ENCODE measurements at regions not wholly inside any gene's neighbourhood (a gene's known extent, or its start where the extent isn't known, plus 50 kb on each side); places are given as distances from the start of the nearest gene placed in this dataset.
"Not testable (repeated sequence)": the region's sequence is repeated elsewhere in the genome, so short reads cannot be mapped to it uniquely, and the experiment has no call there.

DNA sequence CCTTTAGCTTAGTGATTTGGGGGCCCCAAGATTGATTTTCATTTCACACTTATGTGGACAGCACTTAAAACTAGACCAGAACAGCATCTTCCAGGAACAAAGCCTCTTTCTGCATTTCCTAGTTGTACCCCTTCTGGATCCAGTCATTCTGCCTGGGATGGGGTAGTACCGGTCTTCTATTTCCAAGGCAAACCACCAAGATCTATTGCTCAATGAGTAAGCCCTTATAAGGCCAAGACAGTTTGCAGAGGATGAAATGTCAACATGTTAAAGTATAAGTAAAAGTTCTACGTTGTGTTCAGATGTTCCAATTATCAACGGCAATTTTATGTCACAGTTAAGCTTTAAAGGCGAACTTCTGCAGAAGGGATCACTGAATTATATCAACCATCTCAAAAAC lies 106.9 kb upstream of the ZNF746 start:
- no peak for DNase-seq (ENCODE audit: low spot score)

DNA sequence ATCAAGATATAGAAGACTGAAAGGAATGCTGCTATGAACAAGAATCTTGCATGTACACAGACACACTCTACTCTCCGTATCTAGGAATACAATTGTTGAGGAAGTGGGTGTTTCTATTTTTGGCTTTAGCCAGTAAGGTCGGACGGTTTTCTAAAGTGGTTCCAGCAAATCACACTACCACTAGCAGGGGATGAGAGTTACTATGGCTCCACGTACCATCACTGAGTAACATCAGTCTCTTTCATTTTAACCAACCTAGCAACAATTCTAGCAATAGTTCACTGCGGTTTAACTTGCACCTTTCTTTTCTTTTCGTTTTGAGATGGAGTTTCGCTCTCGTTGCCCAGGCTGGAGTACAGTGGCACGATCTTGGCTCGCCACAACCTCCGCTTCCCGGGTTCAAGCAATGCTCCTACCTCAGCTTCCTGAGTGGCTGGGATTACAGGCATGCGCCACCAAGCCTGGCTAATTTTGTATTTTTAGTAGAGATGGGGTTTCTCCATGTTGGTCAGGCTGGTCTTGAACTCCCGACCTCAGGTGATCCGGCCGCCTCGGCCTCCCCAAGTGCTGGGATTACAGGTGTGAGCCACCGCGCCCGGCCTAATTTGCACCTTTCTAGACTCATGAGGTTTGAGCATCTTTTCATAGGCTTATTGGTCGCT lies 103.2 kb upstream of the ZNF746 start:
- peak; percentile 18 for DNase-seq (ENCODE audit: low spot score)

DNA sequence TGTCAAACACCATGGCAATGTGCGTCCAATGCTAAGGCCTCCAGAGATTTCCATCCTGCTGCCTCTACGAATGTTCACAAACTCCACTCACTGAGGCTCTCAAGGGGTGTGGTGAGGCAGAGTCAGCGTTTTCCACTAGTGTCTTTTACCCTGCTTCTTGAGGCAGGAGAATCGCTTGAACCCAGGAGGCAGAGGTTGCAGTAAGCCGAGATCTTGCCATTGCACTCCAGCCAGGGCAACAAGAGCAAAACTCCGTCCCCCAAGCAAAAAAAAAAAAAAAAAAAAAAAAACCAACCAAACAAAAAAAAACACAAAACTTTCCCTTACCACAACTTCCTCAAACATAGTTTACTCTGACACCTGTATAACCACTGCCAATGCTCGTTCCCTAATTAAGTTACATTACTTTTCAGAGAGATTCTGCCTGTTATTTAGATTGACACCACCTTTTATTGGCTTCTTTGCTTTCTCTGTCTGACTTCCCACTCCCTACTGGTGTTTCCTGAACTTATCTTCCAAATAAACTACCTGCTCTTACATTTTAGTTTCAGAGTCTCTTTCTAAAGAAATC lies 102.1 kb upstream of the ZNF746 start:
- peak; percentile 74 for DNase-seq (ENCODE audit: low spot score)

DNA sequence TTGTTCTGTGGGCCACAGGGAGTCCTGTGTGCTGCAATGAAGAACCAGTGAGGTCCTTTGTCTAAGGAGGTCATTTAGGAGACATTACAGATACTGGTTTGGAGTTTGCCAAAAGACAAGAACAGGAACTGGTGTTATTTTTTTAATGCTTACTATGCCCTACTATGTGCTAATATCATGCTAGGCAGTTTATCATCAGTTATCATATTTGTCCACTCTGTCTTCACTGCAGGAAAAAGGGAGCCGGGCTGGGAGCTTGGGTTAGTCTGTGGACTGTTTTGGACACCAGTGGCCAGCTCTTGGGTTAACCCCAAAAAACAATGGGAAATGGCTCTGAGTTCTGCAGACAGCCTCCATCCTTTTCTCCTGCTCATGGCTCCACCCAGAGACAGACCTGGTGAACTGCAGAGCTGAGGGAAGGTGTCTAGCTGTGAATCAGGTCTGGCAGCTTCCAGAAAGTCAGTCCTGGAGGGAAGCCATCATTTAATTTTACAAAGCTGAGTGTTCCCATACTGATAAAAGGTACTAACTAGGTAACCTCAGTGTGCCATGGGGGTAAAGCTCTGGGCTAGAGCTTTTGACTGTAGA lies 101.2 kb upstream of the ZNF746 start:
- DNase-seq (ENCODE audit: low spot score), result peak; percentile 44

DNA sequence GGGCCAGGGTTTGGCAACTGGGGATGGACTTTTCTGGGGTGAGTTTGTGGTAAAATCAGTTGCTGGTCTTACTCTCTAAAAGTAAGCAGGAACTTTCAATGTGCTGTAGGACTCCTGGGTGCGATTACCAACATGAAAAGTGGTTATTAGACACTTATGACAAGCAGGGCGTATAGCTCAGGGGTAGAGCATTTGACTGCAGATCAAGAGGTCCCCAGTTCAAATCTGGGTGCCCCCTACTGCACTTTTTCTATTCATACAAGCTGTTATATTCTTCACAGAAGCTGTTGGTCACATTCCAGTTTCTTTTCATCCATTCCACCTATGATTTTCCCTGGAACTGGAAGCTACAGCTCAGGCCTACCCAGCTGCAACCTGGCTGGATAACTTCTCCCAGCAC lies 100.2 kb upstream of the ZNF746 start:
- not testable (repeated sequence) for DNase-seq (ENCODE audit: low spot score)

DNA sequence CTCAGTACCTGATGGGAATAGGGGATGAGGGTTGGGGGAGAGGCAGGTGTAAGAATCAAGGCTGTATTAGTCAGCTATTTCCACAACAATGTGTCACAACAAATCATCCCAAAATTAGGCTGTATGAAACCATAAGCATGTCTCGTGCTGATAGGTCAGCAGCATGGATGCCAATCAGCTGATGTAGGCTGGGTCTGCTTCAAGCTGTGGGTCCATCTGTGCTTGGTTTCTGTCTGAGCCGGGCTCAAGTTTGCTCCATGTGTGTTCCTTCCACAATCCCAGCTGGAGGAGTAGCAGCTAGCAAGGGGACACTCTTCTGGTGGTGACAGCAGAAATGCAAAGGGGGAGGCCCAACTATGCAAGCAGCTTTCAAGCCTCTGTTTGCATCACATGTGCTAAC lies 97.9 kb upstream of the ZNF746 start:
- DNase-seq (ENCODE audit: low spot score), result no peak

DNA sequence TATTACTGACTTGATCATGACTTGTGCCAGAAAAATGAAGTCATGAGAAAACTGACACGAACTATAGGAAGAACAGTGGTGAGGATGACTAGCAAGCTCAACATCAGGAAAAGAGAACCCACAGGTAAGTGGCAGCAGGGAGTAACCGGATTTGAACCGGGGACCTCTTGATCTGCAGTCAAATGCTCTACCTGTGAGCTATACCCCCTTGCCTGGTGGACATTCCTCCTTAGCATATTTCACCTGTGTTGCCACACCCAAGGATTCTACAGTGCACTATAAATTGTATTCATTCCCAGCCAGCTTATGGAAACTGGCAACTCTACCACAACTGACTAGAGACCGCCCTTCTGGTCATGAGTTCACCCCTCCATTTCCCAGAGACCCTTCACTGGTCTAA lies 97.5 kb upstream of the ZNF746 start:
- no peak for DNase-seq (ENCODE audit: low spot score)

DNA sequence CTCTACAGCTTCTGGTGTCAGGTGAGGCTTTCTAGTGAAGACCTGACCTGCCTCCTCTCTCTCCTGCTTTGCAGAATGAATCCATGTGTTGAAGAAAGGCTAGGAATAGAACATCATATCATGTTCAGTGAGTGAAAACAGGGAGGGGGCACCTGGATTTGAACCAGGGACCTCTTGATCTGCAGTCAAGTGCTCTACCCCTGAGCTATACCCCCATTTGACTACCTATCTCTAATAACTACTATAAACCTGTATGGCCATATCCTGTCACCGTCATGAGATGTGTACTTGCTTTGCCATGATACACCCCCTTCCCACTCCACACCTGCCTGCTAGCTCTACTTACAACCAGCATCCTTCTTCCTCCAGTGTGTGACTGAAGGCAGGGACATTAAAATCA lies 91.3 kb upstream of the ZNF746 start:
- DNase-seq (ENCODE audit: low spot score), result no peak

DNA sequence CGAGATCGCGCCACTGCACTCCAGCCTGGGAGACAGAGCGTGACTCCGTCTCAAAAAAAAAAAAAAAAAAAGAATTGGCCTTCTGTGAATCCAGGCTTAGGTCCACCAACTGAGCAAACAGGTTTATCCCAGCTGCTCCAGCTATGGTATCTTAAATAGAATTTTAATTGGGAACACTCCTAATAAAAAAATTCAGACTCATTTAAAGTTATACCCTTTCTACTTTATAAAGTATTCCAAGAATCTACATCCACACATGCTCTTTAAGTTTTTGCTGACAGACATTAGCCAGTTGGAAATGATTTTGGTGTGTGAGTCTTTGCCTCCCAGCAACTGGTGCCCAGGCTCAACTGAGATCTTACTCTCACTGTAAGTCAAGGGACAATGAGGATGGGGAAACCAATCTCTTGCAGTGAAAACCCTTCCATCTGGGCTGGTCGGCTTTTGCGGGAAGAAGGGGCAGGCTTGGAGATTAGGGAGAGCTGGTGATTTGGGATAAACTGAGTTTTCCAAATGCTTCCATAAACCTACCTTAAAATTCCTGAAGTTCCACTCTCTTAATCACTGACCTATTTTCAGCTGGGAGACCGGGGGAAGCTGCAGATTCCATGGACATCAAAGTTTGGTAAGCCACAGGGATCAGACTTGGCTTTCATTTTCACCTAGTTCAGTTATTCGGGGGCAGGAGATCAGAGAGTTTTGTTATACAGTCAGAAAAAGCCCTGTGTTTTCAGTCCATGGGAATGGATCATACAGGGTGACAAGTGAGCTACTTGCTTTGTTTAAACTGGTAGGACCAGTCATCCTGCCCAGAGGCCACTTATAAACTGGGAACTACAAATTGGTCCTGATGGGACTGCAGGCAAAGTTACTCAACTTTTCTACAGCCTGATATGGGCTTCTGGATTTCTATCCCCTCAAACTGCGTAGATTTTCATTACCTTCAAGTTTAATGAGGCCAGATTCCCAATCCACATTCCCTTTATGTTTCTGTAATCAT lies 89.3 kb upstream of the ZNF746 start:
- DNase-seq (ENCODE audit: low spot score), result no peak

DNA sequence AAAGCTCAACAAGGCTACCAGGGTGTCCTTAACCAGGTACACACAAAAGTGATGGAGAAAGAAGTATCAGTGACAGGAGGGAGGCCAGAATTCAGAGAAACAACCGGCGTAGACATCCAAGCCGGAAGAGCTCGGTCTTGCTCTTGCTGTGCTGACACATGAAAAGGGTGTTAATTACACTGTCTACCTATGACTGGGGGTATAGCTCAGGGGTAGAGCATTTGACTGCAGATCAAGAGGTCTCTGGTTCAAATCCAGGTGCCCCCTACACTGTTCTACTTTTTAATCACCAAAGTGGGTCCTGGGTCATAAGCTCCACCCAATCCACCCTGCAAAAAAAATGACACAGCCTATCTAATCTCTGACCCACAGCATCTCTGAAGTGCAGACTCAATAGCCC lies 86.9 kb upstream of the ZNF746 start:
- no peak for DNase-seq (ENCODE audit: low spot score)

DNA sequence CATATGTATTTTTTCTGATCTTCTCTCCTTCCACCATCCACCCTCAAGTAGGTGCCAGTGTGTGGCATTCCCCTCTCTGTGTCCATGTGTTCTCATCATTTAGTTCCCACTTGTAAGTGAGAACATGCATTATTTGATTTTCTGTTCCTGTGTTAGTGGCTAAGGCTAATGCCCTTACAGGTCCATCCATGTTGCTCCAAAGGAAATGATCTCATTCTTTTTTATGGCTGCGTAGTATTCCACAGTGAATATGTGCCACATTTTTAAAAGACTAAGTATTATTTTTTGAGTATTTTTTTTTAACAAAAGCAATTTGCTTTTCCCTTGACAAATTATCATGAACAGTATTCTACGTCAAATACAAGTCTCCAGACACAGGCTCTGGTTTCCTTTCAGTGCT lies 86.4 kb upstream of the ZNF746 start:
- no peak for DNase-seq (ENCODE audit: low spot score)

DNA sequence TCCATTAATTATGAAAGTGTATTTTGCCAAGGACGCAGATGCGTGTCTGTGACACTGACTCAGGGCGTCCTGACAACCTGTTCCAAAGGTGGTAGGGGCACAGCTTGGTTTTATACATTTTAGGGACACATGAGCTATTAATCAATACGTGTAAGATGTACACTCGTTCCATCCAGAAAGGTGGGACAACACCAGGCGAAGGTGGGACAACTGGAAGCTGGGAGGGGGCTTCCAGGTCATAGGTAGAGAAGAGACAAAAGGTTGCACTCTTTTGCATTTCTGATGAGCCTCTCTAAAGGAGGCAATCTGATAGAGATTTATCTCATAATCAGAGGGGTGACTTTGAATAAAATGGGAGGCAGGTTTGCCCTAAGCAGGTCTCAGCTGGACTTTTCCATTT lies 82.7 kb upstream of the ZNF746 start:
- DNase-seq (ENCODE audit: low spot score), result no peak

DNA sequence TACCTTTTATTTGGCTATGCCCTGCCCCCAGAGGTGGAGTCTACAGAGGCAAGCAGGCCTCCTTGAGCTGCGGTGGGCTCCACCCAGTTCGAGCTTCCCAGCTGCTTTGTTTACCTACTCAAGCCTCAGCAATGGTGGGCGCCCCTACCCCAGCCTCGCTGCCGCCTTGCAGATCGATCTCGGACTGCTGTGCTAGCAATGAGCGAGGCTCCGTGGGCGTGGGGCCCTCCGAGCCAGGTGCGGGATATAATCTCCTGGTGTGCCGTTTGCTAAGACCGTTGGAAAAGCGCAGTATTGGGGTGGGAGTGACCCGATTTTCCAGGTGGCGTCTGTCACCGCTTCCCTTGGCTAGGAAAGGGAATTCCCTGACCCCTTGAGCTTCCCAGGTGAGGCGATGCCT lies 81.8 kb upstream of the ZNF746 start:
- DNase-seq (ENCODE audit: low spot score), result not testable (repeated sequence)

DNA sequence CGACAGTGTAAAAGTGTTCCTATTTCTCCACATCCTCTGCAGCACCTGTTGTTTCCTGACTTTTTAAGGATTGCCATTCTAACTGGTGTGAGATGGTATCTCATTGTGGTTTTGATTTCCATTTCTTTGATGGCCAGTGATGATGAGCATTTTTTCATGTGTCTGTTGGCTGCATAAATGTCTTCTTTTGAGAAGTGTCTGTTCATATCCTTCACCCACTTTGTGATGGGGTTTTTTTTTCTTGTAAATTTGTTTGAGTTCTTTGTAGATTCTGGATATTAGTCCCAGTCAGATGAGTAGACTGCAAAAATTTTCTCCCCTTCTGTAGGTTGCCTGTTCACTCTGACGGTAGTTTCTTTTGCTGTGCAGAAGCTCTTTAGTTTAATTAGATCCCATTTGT lies 76.8 kb upstream of the ZNF746 start:
- not testable (repeated sequence) for DNase-seq (ENCODE audit: low spot score)

DNA sequence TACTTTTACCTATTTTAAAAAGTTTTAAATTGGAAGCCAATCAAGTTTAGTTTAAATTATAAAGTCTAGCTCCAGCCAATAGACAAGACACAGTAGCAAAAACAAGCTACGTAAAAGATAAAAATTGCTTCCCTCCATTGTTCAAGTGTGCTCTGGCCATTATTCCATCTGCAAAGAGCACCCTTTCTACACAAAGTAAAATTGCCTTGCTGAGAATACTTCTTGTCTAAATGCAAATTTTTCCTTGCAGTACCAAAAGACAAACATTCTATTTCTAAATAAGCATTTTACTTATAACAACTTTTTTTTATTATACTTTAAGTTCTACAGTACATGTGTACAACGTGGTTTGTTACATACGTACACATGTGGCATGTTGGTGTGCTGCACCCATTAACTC lies 75.9 kb upstream of the ZNF746 start:
- no peak for DNase-seq (ENCODE audit: low spot score)

DNA sequence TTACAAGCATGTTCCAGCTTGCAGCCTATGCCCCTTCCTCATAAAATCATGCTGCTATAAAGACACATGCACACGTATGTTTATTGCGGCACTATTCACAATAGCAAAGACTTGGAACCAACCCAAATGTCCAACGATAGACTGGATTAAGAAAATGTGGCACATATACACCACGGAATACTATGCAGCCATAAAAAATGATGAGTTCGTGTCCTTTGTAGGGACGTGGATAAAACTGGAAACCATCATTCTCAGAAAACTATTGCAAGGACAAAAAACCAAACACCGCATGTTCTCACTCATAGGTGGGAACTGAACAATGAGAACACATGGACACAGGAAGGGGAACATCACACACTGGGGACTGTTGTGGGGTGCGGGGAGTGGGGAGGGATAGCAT lies 75.3 kb upstream of the ZNF746 start:
- DNase-seq (ENCODE audit: low spot score), result not testable (repeated sequence)

DNA sequence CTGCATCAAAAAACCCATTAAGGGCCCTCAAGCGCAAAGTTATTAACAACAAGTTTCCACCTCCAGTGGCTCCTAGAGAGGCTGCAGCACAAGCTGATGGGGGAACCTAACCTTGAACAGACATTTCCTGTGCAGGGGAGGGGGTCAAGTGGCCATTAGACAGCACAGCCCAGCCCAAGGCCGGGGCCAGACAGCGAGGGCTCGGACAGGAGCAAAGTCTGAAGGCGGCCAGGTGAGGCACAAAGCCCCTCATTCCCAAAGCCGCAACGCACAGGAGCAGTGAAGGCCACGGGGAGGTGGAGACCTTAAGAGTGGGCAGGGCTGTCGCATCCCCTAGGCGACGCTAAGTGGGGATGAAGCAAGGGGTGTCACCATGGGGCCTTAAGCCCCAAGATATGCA lies 73.2 kb upstream of the ZNF746 start:
- DNase-seq (ENCODE audit: low spot score), result no peak

DNA sequence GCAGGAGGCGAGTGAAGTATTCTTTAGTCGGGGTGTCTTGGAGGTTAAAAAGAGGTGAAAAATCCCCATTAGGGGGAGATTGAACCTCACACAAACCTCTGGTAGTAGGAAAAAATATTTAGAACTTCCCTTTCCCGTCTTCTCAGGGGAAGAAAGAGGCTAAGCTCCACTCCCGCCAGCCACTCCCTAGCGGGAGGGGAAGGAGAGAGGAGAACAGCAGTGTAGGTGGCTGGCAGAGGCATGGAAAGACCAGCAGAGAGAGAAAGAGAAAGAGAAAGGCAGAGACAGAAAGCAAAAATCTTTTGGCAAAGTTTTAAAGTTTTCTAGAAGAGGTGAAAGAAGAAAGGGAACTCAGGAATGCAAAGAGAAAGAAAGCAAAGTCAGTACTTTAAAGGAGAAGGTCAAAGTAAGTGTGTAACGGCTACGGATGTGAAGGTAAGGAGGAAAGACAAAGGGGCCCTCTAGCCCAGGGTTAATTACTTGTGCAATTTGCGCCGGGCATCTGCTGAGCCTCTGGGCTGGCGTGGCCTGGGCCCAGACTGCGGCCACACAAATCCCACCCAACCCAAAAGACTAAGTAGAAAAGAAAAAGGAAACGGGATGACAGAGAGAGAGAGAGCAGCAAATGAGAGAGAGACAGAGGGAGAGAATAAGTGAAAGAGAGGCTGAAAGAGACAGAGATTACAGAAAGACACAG lies 72.3 kb upstream of the ZNF746 start:
- no peak for DNase-seq (ENCODE audit: low spot score)

DNA sequence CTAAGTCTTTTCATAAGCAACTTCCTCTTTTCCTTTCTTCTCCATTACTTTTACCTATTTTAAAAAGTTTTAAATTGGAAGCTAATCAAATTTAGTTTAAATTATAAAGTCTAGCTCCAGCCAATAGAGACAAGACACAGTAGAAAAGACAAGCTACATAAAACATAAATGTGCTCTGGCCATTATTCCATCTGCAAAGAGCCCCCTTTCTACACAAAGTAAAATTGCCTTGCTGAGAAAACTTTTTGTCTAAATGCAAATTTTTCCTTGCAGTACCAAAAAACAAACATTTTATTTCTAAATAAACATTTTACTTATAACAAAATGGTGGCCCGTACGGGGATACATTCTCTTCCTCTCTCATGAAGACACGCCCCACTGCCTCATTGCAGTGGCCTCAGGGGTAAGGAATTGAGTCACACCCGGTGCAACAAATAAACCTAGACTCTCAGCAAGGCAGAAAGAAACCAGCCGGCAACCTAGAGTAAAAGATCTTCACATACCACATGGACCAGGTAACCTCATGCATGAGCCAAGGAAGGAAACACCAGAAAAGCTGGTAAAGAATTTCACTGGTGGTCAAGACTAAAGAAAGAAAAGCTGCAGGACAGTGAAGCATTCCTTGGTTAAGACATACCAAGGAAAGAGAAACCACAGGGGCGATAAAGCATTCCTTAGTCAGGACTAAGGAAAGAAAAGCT lies 71.6 kb upstream of the ZNF746 start:
- DNase-seq (ENCODE audit: low spot score), result no peak

DNA sequence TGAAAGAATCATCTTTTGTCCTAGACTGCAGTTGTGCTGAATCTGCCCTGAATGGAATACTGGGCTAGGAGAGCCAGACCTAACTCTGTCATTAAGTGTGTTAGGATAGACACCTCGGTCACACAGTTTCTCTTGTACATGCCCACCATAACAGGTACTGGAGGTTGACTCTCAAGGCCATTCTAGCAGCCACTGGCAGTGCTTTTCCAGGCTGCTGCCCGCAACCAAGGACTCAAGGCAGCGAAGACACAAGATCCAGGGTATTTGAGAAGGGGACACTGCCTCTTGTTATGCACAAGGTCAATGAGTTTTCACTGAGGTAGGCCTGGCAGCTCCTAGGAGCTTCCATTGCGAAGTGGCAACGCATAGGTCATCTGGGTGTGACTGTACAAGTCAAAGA lies 70.6 kb upstream of the ZNF746 start:
- no peak for DNase-seq (ENCODE audit: low spot score)

DNA sequence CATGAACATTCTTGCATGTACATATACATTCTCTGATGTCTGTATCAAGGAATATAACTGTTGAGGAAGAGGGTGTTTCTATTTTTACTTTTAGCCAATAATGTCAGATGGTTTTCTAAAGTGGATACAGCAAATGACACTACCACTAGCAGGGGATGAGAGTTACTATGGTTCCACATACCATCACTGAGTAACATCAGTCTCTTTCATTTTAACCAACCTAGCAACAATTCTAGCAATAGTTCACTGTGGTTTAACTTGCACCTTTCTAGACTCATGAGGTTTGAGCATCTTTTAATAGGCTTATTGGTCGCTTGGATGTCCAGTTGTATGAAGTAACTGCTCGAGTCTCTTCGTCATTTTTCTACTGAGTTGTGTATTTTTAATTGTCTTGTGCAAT lies 68.5 kb upstream of the ZNF746 start:
- DNase-seq (ENCODE audit: low spot score), result no peak

DNA sequence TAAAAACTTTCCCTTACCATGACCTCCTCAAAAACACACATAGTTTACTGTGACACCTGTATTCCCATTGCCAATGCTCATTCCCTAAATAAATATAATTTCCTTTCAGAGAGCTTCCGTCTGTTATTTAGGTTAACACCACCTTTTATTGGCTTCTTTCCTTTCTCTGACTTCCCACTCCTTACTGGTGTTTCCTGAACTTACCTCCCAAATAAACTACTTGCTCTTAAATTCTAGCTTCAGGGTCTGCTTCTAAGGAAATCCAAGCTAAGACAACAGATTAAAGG lies 67.4 kb upstream of the ZNF746 start:
- no peak for DNase-seq (ENCODE audit: low spot score)
